HG02884 (cell line): ENCODE measurements at regions not wholly inside any gene's neighbourhood (a gene's known extent, or its start where the extent isn't known, plus 50 kb on each side); places are given as distances from the start of the nearest gene placed in this dataset.

ENCODE experiments used
- ATAC-seq: cut with Tn5 transposase; IDR thresholded peaks from one replicate; pipeline ENCODE4 v1.9.1; 2021; ENCODE audit warnings: mild to moderate bottlenecking, moderate library complexity; ENCODE audit not compliant: unreplicated experiment

DNA sequence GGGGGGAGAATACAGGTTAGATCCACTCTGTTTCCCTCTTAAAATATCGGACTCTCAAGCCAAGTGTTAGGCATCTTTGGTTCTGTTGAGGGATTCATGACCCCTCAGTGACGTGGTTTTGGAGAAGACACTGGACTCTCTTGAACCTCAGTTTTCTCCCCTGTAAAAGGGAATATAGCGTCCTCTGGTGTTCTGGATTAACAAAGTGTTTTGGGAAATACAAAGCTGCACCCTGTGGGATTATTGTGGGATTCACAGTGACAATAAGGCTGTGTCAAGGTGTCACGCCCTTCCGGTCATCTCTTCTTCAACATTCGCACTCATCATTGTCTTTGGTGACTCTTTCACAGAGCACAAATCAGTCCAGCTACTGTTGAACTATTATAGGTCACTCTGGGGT is 139.0 kb downstream of the IRX1 start:
- ATAC-seq = no peak

DNA sequence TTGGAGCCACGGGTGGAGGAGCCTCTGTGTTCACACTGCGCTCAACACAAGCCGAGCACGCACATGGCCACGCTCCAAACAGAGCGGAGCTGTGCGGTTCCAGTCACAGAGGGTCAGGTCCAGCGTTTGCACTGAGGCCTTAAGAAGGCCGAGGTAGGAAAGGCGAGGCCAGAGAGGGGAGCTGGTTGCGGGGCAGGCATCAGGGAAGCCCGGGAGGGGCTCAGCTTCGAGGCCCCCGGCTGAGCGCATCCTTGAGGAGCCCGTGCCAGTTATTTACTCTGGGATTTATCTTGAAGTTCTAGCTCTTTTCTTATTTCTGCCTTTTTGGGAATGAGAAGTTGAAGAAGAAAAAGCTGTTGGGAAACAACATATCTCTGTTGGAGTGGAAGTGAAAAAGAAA is 140.8 kb downstream of the IRX1 start:
- no peak for ATAC-seq

DNA sequence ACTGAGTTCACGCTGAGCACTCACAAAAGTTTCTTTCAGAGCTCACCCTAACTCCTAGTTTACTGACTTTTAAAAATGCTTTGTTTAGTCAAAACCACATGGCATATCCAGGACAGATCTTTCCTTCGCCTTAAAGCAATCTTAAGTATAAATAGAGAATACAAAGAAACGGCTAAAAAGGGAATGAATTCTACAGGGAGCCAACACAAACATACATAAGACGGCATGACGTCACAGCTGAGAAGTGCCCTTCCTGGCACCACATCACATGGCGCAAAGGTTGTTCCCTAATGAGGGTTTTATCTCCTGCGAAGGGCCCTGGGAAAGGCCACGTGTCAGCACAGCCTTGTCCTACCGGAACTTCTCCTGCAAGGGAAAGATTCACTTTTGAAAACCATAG is 141.3 kb downstream of the IRX1 start:
- no peak for ATAC-seq

DNA sequence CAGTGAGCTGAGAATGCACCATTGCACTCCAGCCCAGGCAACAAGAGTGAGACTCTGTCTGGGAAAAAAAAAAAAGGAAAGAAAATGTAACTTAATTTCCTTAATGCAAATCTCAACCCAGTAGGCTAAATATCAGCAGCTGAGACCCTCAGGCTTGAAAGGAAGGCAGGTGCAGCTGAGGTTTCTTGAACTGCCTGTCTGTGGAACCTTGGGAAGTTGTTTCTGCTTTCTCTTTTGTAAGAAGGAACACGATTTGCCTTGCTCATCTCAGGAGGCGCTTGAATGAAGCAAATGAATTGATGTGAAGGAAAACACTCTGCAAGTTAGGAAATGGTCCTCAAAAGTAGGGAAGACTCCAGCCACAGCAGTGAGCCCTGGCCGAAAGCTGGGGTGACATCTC is 143.3 kb downstream of the IRX1 start:
- no peak for ATAC-seq

DNA sequence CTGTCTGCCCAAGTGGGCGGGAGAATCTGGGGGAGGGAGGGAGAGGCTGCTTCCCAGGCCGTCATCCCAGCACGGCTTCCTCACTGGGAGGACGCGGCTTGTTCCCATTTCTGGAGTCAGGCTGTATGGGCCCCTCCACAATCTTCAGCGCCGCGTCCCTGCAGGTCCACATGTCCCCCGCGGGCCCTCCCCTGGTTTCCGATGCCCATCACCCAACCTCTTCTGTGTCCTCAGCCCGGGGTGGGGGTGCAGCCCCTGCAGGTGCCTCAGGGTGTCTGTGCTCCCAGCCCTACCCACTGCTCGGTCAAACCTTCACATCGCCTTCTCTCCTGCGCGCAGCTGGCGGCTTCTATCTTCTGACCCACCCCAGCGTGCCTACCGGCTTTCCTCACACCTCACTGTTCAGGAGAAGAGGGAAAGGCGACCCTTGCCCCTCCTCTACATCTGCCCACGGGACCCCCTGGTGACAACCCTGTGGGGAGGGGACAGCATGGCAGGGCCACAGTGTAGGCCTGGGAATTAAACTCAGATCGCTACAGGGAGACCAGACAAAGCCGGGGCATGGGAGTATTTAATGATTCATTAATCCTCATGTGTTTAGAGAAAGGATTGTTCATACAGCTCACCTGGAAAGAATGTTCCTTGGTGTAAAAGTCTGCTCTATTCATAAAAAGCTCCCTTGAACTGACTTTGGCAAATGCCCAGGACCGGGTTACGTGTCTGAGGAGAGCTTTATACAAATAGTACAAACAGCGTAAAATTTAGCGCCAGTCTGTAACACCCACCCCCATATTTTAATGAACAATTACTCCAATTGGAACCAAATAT is 145.1 kb downstream of the IRX1 start:
- ATAC-seq = no peak

DNA sequence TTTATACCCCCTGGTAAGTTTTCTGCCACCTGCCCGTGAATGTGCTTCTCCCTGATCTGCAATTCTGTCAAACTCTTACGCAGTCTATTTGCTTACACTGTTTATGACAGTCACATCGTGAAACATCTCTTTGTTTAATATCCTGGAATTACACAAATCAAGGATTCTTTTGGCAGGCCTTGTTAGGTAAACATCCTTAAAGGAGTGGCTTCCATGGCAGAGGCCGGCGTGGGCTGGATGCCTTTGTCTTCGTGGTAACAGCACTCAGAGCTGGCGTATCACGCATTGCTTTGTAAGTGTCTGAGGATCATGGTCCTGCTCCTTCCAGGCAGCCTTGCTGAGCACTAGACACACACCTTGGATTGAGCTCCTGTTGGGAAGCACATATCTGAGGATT is 145.7 kb downstream of the IRX1 start:
- ATAC-seq = no peak

DNA sequence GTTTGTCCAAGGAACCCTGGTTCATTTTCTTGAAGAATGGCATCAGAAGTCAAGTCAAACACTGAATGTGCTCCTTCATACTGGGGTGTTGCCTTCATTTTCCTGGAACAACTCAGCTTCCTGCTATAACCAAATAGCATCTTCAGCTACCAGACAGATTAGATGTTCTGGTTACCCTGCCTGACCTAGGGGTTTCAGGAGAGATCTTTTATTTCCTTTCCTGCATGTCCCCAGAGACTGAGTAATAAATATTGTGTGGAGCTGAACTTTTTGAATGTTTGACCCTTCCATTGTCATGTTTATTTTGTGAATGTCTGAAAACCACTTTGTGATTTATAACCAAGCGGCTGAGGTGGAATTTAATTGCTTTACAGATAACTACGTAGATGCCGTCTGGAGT is 147.1 kb downstream of the IRX1 start:
- no peak for ATAC-seq

DNA sequence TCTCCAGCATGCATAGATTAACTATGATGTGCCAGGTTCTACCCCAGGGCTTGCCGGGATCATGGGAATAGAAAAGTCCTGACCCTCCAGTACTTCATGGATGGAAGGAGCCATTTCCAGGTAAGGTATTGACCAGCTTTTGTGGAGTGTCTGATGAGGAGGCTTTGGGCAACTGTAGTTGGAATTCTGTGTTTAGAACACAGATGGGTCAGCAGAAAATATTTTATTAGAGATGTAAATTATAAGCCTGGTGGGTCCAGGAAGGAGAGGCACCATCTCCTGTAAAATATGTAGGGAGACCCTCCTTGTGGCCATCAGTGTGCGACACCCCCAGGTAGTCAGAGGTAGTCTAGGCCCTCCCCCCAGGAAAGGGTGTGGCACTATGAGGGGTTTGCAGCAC is 156.2 kb downstream of the IRX1 start:
- ATAC-seq = no peak

DNA sequence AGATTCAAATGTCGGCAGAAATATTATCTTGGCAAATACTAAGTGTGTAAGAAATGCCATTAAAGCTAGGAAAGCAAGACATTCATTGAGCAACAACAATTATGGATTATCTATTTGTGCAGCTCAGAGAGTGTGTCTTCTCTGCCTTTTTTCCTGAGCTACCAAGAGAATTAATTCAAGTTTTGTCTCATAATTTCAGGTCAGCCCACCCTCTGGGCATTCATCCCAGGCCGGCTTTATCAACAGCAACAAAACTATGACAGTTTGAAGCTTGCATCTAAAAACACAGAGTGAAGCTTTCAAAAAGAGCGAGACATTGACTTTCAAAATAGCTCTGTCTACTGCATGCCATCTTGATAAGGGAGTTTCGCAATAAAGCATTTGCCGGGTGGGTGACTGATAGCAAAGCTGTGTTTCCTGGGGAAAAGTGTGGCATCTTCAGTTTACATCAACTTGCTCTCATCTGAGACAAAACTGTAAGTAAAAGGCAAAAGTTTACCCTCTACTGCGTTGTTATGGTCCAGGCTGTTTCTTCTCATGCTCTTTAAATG is 182.4 kb downstream of the IRX1 start:
- no peak for ATAC-seq

DNA sequence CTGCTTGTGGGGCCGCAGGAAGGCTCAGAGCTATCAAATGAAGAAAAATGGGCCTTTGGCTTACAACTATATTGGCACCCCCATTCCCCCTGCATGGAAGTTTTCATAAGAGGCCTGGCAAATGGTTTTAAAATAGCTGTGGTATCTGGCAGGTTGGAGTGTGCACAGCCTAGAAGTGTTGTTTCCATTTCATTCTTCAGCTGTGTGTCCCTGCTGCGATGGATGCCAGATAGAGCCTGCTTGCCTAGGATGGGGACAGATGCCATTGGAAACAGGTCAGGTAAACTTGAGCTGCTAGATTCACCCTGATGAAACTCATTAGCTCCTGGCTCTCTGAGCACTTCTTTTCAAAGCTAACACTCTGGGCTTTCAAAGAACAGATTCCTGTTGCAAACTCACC is 183.3 kb downstream of the IRX1 start:
- ATAC-seq = no peak

DNA sequence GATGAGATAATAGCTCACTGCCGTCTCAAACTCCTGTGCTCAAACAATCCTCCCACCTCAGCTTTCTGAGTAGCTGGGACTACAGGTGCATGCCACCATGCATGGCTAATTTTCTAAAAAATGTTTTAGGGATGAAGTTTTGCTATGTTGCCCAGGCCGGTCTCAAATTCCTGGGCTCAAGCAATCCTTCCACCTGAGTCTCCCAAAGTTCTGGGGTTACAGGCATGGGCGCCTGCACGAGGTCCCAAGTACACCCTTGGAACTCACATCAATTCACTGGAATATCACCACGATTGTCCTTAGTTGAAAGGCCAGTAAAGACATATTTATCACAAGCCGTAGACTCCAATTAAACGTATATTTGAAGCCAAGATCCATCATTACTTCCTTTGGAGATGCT is 184.6 kb downstream of the IRX1 start:
- ATAC-seq = no peak

DNA sequence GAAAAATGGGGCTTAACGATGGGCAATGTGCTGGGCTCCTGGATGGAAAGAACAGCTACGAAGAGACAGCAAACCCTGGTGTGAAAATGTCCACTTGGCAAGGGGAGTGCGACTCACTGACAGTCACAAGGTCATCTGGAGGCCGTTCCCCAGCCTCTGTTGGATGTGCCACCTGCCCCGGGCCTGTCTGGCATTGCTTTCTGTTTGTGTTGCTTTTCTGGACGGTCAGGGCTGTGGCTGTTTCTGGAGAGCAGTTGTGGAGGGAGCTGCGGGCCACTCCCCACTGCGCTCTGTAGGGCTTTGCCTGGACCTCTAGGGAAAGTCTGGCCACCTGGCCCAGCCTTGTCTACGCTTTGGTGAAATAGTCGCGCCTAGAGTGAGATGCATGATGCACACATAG is 185.3 kb downstream of the IRX1 start:
- ATAC-seq = no peak

DNA sequence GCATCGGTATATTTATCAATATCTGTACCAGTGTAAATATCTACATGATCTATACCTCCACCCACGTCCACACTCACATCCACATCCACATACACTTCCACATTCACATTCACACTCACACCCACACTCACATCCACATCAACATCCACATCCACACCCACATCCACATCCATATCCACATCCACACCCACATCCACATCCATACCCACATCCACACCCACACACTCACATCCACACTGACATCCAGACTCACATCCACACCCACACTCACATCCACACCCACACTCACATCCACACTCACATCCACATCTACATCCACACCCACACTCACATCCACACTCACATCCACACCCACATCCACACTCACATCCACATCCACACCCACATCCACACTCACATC is 189.2 kb downstream of the IRX1 start:
- ATAC-seq = no peak

DNA sequence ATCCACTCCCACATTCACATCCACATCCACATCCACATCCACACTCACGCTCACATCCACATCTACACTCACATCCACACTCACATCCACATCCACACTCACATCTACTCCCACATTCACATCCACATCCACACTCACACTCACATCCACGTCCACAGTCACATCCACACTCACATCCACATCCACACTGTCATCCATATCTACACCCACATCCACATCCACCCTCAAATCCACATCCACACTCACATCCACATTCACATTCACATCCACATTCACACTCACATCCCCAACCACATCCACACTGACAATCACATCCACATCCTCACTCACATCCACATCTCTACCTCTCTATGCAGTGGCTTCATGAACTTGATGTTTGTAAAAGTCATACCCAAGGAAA is 190.5 kb downstream of the IRX1 start:
- no peak for ATAC-seq

DNA sequence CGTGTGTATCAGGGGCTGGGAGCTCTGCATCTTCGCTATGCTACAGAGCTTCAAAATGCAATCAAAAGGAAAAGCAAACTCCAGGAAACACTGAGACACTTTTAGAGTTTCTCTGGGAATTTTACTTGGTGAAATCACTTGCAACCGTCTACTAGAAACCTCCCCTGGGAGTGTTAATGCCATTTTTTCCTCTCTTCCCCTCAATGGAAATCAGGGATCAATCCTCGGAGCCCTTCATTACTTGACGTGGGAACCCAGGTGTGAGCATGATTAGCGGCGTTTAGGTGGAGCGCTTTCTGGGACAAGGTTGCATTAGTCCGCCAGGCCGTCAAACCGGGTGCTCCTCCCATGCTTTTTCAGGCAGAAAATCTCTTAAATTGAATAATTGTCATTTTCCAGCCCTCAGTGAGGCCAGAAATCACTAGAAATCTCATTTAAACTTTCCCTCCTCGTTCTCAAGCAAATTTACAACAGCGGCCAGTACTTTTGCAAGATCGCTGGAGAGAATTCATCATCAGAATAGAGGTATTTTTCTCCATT is 191.3 kb downstream of the IRX1 start:
- ATAC-seq = no peak

DNA sequence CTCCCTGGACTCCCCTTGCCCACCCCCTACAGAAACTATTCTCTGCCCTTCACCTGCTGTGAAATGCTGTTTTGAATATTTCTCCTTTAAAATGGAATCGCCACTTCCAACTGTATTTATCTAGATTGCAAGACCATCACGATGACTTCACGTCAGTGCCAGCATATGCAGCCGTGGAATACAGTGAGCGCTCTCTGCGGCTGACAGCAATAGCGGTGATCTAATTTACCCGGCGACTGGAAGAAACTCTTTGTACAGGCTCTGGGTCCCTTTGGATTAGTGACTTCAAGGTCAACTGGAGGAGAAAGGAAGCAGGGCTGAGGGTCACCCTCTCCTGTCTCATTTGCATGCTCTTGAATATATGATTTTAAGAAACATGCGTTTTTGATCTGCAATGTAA is 192.0 kb downstream of the IRX1 start:
- ATAC-seq = no peak

DNA sequence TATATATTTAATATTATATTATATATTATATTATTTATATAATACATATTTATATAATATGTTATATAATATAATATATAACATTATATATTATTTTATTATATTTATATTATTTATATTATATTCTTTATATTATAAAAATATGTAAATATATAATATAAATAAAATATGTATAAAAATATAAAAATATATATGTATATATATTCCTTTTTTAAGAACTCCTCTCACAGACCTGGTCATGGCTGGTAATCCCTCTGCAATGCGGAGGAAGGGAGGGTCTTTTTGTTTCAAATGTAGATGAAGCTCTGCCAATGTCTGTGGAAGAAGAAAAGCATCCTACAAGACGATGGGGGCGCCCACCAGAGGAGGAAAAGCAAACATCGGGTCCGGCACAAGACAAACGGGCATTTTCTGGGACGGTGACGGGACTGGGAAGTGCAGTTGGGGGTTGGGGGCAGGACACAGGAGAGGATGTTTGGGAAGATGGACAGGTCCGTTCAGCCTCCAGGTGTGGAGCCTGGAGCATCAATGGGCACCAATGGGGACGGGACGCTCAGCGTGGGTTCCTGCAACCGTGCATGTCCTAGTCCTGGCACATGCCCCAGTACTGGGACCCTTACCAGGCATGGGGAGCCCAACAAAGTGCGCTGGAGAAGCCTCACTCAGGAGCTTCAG is 194.0 kb downstream of the IRX1 start:
- ATAC-seq = no peak

DNA sequence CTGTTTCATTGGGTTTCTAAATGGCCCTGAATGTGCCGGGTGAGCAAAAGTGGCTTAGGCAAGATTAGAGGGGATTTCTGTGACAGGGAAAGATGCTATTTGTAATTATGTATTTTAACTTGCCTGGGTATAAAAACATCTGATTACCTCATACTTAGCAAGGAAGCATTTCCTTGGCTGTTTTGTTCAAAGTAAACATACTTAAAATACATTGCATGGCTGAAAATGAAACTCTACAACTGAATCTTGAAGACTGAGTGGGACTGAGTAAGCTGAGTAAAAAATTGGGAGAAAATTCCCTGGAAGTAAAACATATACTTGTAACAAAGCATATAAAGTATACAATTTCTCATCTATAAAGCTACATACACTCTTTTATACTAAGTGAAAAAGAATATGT is 197.5 kb downstream of the IRX1 start:
- no peak for ATAC-seq

DNA sequence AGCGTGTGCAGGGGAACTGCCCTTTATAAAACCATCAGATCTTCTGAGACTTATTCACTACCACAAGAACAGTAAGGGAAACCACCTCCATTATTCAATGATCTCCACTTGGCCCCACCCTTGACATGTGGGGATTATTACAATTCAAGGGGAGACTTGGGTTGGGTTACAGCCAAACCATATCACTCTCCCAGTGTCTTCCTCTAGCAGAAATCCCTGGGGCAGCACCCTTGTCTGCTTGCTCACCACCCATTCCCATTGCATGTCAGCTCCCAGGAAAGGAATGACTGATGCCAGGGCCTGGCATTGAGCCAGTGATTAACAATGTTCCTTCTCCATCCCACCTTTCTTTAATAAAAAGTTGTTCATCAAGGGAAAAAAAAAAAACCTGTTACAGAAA is 199.0 kb downstream of the IRX1 start:
- no peak for ATAC-seq

DNA sequence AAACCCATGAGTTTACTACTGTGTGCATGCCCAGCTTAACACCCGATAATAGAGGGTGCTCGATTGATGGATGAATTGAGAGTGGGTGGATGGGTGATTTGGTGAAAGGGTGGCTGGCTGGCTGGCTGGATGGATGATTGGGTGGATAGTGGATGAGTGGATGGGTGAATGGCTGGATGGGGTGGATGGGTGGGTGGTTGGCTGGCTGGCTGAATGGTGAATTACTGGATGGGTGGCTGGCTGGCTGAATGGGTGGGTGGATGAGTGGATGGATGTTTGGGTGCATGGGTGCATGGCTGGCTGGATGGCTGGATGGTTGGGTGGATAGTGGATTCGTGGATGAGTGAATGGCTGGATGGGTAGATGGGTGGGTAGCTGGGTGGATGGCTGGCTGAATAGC is 201.1 kb downstream of the IRX1 start:
- no peak for ATAC-seq

DNA sequence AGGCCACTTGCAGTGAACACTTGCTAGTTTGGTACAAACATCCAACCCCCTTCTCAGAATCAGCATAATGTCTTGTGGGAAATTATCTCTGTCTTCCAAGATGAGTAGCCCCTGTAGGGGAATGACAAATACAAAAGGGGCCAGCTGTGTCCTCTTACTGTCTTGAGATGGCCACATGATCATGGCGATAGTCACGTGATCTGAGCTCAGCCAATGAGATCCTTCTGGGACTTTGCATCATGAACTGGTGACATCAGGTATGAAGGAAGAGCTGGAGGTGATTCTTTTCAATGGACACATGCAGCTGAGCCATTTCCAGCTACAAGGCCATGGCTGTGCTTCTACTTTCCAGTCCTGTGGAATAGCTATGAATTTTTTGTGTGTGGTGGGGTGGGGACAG is 206.3 kb downstream of the IRX1 start:
- ATAC-seq = no peak

DNA sequence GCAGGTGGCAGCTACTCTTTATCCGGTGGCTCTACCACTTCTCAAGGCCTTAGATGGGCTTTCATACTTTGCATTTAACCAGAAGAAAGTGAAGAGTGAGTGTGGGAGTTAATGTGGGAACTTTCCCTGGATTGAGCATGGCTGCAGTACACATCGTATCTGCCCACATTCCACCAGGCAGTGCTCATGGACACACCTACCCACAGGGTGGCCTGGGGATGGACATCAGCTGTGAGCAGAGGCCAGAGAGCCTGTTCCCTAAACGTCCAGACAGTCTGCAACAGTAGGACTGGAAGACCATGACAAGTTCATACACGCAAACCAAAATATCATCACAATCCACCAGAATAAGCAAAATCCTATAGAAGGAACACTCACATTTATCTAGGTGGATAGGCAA is 213.8 kb downstream of the IRX1 start:
- ATAC-seq = no peak
